T-helper 1 cell treated with Interleukin-12 subunit alpha and Interleukin-12 subunit beta and Interleukin-4 antibody, amounts not matched to agents 30 ng/mL and 1 ng/mL, for 36 hours (primary cell): ENCODE measurements at regions not wholly inside any gene's neighbourhood (a gene's known extent, or its start where the extent isn't known, plus 50 kb on each side); places are given as distances from the start of the nearest gene placed in this dataset.
"Not testable (repeated sequence)": the region's sequence is repeated elsewhere in the genome, so short reads cannot be mapped to it uniquely, and the experiment has no call there.

Source experiments
- intact Hi-C: fragments of 100-400 bp; cut with micrococcal nuclease; formaldehyde crosslinking; loops from one replicate; pipeline ENCODE4 v1.15.1; 2024

- intact Hi-C loops: no loop called here
Measured at GRCh38 chr5:51802551-51803184, 419.4 kb downstream of the ISL1 start.

DNA sequence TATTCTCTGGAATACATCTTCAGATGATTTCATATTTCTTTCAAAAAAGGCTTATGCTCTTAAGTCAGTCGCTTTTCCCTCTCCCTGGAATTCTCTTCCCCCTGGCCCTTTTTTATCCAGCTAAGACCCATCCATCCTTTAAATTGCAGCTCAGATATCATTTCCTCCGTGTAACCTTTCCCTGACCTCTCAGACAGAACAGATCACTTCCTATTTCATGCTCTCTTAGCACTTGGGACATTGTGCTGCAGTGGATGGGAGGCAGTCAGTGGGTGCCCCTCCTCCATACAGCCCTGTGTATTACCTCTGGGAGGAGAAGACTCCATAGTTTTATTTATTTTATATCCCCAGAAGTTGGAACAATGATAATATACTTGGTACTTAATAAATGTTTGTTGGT is 423.4 kb downstream of the ISL1 start:
- intact Hi-C loops: no loop called here

DNA sequence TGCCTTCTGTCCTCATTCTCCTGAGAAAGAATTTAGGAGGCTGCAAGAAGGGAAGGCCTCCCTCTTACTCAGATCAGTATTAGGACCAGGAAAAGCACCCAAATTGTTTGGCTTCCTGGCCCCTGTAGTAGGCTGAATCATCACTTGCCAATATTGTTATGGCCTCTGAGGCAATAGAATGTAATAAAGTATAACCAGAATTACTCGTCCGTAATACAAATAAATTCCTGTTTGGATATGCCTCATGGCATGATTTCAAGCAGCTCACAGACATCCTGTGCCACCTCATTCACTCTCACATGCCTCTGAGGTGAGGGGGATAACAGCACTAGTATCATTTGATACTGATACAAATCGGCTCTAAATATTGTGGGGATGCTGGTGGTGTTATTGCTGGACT is 427.3 kb downstream of the ISL1 start:
- intact Hi-C loops: no loop called here

- intact Hi-C loops: no loop called here
Measured at GRCh38 chr5:51811883-51812471, 428.7 kb downstream of the ISL1 start.

DNA sequence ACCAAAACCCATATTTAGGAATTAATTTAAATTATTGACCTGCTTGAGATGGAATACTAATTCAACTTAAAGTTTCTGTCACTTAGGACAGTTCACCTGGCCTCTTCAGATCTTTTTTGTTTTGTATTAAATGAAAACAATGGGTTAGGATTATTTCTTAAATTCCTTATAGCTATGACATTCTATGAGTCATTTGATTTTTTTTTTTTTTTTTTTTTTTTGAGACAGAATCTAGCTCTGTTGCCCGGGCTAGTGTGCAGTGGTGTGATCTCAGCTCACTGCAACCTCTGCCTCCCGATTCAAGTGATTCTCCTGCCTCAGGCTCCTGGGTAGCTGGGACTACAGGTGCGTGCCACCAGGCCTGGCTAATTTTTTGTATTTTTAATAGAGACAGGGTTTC is 431.6 kb downstream of the ISL1 start:
- intact Hi-C loops: not testable (repeated sequence)

DNA sequence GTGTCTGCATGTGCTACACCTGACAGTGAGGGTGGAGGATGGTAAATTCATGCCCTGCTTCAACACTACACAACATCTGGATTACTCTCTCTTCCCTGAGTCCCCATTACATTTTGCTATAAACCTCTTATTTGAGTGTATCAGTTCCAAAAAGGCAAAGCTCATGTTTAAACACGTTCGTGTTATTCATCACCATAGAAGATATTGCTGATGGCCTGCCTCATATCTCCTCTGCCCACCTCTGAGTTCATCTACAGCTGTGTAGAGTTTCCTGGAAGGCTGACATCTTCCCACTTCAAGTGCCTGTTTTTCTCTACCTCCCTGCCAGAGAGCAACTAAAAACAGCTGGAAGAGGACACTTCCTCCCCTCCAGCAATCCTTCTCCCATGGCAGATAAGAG is 433.2 kb downstream of the ISL1 start:
- intact Hi-C loops: no loop called here

GRCh38 chr5:51821697-51822096 is 438.4 kb downstream of the ISL1 start:
- intact Hi-C loops: no loop called here

DNA sequence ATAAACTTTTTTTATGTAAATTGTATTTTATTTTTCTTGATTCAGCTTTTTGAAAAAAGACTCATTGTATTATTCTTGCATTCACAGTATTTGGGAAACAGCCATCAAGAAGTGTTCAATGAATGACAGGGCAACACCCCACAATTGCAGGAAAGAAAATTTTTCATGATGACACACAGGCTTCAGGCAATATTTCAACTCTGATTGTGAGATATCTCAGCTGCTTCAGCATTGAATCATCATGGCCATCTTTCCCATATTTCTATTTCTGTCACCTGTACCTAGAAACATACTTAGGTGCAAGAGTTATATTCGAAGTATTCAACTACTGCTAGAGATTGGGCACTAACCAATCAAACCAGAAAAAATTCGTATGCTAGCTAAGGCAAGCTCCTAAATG is 446.0 kb downstream of the ISL1 start:
- intact Hi-C loops: no loop called here

GRCh38 chr5:51829691-51830090 is 446.4 kb downstream of the ISL1 start:
- intact Hi-C loops: no loop called here

DNA sequence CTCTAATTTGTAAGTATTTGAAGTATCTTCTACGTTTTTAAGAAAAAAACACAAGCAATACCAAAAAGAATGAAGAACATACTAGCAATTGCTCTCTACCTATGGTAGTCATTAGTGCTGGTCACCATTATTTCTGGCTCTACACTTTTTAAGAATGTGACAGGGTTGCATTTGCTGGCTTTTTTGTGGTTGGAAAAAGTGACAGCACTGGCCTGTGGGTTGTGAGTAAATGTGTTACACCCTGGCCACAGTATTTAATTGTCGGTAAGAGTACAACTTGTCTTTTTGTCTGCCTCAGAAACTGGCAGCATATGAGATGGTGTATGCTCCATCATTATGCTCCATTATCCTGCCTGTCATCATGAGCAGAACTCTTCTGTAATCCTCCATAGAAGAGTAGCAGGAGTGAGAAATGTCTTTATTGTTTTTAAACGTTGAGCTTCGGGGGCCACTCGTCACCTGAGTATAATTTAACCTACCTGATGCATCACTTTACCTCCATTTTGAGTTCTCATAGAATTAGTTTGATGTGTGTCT is 449.8 kb downstream of the ISL1 start:
- intact Hi-C loops: no loop called here

DNA sequence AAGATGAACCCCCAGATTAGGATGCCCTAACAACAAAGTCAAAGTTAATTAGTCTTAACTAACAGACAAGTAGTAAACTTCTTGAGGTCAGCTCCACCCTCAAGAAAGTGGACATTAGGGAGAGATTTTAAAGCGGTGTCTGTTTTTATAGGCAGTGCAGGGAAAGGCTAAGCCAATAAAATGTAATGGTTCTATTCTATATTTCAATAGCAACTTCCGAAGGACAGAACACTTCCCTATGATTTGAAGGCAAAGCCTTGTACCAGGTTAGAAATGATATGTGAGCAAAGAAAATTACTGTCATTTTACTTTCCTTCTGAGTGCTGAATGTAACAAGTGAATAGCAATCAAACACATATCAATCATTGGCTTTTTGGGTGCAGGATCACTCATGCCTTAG is 455.2 kb downstream of the ISL1 start:
- intact Hi-C loops: no loop called here

DNA sequence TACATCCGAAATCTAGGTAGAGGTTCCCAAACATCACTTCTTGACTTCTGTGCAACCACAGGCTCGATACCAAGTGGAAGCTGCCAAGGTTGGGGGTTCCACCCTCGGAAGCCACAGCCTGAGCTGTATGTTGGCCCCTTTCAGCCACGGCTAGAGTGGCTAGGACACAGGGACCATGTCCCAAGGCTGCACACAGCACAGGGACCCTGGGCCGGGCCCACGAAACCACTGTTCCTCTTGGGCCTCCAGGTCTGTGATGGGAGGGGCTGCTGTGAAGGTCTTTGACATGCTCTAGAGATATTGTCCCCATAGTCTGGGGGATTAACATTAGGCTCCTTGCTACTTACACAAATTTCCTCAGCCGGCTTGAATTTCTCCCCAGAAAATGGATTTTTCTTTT is 460.6 kb downstream of the ISL1 start:
- intact Hi-C loops: no loop called here

DNA sequence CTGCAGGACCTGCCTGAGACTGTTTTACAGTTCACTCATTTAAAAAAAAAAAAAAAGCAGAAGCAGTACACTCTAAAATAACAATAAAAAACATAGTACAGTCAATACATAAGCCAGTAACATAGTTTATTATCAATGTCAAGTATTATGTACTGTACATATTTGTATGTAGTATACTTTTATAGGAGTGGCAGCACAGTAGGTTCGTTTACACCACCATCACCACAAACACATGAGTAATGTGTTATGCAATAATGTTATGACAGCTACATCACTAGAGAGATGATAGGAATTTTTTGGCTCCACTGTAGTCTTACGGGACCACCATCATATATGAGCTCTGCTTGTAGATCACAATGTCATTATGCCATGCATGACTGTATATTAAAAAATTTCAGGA is 462.8 kb downstream of the ISL1 start:
- intact Hi-C loops: no loop called here

DNA sequence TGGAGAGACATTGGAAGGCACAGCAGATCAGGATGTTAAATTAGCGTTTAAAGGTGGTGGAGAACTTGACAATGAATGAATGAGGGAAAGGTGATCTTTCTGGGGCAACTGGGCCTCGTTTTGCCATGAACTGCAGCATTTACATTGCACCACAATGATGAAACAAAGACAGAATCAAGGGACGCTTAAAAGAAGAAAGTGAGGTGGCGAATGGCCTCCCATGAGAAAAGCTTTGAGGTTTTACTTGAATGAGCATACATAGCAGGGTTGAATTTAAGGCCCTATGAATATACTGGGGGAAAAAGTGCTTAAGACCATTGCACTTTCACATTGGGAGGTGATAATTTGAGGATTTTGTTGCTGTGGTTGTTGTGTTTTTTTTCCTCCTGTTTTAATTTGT is 476.4 kb downstream of the ISL1 start:
- intact Hi-C loops: no loop called here

- intact Hi-C loops: no loop called here
Measured at GRCh38 chr5:51860532-51861018, 477.3 kb downstream of the ISL1 start.

DNA sequence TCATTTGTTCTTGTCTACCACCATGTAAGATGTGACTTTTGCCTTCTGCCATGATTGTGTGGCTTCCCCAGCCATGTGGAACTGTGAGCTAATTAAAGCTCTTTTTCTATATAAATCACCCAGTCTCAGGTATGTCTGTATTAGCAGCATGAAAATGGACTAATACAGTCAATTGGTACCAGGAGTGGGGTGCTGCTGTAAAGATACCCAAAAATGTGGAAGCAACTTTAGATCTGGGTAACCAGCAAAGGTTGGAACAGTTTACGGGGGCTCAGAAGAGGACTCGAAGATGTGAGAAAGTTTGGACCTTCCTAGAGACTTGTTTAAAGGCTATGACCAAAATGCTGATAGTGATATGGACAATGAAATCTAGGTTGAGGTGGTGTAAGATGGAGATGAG is 488.9 kb downstream of the ISL1 start:
- intact Hi-C loops: no loop called here

DNA sequence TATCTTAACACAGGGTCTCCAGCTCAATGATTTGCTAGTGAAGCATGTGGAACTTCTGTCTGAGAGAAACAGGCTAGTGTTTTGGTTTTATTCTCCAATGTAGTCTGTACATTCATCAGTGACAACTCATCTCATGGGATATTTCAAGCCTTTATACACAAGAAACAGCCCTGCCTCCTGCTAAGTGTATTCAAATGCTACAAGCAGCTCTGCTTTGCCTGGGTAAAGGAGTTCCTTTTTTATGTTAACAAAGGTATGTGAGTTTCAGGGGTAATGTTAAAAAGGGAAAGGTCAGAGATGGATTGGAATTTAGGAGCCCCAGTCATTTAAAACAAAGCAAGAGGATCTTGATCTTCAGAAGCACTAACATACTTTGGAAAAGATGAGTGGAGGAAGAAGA is 498.7 kb downstream of the ISL1 start:
- intact Hi-C loops: no loop called here

- intact Hi-C loops: no loop called here
Measured at GRCh38 chr5:51882647-51883046, 499.4 kb downstream of the ISL1 start.

GRCh38 chr5:51889703-51890102 is 506.5 kb downstream of the ISL1 start:
- intact Hi-C loops: no loop called here

- intact Hi-C loops: no loop called here
Measured at GRCh38 chr5:51890435-51891116, 507.3 kb downstream of the ISL1 start.

DNA sequence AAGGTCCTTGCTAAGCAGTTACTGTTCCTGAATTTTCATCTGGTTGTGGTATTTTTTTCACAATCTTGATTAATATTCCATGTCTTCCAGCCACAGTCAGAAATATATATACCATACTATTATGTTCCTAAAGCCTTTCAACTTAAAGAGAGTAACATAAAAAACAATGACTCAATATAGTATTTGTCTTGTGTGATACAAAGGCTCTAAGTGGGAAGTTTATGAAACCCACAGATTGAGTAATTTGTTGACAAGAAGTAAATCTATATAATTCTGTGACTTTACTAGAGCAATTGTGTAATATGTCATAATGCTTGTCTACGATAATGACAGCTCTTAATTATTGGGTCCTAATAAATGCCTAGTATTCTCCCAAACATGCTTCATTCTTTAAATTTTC is 509.4 kb downstream of the ISL1 start:
- intact Hi-C loops: no loop called here

- intact Hi-C loops: no loop called here
Measured at GRCh38 chr5:51895834-51896233, 512.6 kb downstream of the ISL1 start.

DNA sequence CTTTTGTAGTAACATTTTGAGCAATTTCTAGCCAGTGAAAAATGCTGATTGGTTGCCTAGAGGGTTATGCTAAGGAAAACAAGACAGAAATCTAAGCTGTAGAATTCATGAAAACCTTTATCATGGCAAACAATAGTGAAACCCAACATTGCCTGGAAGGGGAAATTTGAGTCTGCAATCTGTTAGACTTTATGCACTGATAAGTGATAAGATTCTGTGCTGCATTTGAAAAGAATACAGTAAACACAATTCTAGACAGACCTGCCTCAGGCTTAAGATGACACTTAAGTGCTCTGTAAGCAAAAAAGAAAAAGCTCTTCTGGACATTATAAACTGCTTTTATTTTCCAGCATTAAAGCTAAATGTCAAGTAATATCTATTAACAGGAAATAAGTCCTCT is 519.3 kb downstream of the ISL1 start:
- intact Hi-C loops: no loop called here
